Limb (tissue), 2 donors: ENCODE measurements at regions not wholly inside any gene's neighbourhood (a gene's known extent, or its start where the extent isn't known, plus 50 kb on each side); places are given as distances from the start of the nearest gene placed in this dataset.

Experiments used
- DNase-seq, 2 donors: peaks; one replicate each; pipeline ENCODE4 v3.0.0-alpha.2; 2016; ENCODE audit errors: extremely low spot score in 2 of 2

DNA sequence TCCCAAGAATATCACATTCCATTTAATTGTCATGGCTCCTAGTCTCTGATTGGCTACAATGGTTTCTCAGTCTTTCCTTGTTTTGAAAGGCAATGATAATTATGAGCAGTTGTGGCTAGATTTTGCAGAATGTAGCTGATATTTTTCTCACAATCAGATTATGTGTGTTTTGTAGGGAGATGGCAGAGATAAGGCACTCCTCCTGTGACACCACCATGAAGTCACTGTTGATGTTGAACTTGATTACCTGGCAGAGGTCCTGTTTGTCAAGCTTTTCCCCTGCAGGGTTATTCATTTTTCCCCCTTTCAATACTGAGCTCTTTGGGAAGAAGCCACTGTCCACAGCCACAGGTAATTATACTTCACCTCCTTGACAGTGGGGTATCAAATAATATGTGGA, 602.9 kb upstream of the PFKP start:
- DNase-seq = no peak

DNA sequence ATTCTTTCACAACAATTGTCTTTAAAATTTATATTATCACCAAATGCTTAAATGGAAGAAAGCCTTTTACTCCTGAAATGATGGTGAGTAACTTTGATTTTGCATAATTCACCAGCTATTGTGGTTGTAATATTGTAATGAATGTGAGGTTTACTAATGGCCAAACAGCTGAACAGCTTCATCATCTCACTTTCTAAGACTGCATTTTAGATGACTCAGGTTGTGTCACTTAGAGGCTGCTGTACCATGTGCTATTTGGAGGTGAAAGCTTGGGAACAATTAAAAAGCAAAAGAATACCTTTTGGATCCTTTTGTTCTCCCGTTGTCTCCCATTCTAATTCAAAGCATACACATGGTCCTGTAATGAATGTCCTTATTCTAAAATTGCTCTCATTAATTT, 604.0 kb upstream of the PFKP start:
- DNase-seq = no peak

DNA sequence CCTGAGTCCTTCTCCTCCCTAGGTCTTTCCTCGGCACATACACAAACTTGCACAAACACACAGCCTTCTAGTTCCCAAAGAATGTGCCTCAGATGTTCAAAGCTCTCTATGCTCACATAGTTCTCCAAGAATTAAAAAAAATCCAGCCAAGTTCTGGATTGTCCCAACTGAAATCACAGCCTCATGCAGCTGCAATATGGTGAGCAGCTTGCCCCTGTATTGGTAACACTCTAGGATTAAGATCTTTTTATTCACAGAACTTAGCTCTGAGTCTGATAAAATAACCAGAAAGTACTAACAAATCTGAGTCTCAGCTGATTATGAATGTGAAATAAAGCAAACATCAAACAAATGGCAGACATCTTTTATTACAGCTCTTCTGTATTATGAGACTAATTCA, 604.8 kb upstream of the PFKP start:
- DNase-seq = no peak

DNA sequence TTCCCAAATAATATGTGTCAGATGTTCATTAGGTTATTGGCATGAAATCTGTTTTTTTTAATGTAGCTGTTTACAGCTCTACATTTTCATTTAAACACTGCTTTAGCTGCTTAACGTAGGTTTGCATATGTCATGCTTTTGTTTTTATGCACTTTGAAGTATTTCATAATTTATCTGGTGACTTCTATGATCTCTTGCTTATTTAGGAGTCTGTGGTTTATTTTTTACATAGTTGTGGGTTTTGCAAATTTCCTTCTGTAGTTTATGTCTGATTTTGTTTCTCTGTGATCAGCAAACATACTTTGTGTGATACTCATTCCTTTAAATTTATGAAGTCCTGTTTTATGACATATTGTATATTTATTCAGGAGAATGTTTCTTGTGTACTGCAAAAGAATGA, 606.5 kb upstream of the PFKP start:
- DNase-seq = no peak

DNA sequence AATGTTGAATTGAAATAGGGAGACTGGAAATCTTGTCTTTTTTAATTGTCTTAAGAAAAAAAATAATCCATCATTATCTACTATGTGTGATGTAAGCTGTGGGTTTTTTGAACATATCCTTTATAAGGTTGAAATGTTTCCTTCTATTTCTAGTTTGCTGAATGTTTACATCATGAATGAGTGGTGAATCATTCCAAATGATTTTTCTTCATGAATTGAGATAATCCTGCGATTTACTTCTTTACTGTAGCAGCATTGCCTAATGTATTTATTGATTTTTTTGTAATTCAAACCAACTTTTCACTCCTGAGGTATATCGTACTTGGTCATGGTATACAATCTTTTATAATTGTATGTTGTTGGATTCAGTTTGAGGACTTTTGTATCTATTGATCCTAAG, 607.6 kb upstream of the PFKP start:
- DNase-seq = no peak

DNA sequence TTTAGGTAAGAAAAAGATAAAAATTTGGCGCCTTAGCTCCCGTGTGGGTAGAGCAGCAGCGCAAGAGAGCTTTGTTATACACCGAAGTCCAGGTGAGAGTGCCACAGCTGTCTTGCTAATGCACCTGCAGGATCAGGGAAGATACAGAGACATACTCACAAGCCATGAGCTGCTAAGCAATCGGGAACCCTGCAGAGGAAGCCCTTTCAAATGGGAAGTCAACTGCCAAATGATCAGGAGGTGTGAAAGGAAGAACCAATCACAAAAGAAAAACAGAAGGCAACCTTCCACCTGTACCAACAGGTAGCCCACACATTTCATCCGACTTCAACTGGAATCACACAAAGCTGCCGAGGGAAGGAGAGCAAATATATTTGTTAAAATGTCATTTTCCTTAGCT, 610.5 kb upstream of the PFKP start:
- DNase-seq = no peak

DNA sequence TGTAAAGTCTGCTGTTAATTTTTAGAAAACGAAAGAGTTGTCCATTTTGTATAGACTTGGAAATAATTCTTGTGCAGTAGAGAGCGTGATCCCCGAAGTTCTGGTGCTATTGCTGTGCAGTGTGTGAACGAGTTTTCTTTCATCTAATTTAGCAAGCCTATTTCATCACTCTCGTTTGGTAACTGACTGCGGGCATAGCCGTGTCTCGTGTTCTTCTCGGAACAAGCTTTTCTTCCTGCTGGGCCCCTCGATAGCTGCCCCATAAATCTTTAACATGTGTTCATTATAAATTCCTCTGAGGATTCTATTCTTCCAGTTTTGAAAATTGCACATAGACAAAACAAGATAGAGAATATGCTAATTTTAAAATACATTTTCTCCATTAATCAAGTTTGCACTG, 622.0 kb upstream of the PFKP start:
- DNase-seq = no peak

DNA sequence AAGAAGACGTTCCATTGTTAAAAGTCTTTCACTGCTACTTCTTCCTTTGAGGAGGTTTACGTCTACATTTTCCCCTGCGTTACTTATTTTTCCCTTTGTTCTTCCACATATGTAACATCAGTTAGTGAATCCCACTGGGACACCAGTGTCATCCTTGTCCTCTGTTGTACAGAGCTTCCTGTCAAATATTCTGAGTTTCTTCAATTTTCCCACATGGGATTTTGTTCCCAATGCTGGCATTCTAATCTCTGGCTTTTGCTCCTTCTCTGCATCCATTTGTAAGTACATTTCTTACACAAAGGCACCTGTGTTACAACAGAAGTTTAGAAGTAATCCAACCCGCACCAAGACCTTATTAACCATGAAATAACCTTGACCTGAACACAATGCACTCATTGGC, 627.4 kb upstream of the PFKP start:
- DNase-seq = no peak

DNA sequence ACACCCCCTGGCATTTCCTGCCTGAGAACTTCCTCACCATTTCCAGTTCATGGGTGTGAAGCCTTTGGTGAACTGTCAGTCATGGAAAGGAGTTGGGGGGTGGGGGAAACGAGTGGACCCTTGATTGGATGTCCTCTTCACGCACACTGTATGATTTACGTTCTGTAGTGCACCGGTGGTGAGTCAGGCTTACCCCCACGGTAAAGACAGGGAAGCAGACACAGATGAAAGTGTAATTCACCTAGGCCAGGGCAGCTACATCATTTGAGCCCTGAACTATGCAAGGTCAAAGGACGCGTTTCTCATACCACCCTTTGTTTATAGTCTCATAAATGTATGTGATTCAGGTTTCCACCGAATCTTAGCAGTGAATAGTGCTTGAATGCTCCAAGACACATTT, 628.3 kb upstream of the PFKP start:
- DNase-seq = no peak

DNA sequence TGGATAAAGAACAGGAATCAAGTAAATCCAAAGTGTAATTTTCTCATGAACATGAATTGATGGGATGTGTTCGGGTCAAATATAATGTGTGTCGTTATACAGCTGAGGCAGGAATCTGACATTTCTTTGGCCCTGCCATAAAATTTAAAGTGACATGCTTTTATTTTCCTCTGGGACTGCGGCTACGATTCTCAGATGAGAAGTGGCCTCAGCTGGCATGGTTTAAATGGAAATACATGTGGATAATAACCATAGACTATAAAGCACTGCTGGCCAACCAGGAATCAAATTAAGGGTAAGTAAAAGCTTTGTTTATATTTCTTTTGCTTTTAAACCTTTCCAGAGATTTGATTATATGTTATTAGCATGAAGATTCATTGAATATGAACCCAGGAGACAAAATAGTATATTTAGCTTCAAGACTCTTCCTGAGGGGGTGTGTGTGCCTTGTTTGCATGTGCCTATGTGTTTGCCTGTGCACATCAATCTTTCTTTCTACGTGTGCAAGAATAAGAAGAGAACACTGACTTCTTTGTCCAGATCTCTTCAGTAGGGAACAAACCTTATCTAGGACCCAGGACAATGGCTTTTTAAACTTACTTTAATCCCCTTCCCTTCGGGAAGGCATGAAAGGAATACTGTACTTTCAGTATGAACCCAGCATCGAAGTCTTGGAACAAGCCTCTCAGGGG, 629.0 kb upstream of the PFKP start:
- no peak for DNase-seq

DNA sequence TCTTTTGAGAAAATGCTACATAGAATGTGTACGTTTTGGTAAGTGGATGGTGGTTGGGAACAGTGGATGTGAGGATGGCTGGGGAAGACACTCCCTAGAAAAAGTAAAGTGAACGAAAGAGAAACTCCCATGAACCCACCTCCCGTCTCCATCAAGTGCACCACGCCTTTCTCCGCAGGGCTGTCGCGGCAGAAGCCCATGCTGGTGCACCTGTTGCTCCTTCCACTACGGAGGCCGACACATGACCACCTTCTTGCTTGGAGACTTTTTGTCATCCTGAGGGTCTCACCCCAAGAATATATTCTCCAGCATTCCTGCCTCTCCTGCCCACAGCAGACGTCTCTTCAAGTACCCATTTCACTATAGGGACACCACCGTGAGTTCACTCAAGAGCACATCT, 630.4 kb upstream of the PFKP start:
- no peak for DNase-seq

DNA sequence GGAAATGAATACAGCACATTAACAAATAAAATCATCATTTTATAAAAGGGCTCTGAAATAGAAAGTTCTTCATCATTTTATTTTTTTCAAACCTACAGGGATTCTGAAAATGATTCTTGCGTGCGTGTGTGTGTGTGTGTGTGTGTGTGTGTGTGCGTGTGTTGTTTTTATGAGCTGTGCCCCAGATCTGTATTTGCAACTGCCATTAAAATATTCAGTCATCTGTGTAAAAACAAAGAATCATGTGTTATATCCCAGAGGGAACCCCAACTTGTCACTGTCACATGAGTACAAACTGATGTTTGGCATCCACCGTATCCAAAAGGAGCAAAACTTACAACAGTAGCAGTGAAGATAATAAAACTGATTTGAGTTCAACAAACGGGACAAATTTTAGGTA, 635.4 kb upstream of the PFKP start:
- no peak for DNase-seq

DNA sequence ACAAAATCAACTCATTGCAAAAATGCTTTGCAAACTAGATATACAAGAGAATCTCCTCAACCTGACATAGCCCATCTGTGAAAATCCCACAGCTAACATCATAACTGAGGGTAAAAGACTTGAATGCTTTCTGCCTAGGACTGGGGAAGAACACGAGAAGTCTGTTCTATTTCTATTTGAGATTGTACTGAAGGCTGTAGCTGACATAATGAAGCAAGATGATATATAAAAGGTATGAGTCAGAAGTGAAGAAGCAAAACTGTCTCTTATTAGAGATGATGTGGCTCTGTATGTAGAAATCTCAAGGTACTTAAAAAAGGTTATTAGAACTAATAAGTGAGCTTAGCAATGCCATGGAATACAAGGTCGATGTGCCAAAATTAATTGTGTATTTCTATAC, 639.9 kb upstream of the PFKP start:
- no peak for DNase-seq

DNA sequence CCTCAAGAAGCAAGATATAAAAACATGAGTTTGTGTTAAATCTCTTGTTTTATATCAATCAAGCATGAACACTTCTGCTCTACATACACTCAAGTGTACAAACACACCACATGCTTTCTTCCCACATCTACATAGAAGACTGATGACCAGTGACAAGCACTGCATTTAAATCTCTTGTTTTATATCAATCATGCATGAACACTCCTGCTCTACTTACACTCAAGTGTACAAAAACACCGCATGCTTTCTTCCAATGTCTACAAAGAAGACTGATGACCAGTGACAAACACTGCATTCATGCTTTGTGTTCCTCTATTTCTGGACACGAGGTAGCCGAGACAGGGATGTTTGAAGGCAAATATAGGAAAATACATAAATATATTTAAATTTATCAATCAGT, 642.0 kb upstream of the PFKP start:
- no peak for DNase-seq

DNA sequence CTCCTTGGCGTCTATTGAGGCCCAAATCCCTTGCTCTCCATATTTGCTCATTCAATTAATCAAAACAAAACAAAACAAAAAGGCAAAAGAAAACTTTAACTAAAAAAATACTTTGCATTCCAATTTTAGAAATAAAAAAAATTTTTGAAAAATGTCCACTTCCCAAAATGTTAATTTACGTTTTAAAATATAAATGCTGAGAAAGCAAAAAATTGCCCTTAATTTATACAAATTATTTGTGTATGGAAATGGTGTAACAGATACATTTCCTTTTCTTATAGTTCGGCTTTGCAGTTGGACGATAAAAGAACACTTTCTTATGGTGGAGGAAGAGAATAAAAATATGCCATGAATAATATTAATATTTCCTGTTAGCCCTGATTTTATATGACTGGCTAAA, 652.8 kb upstream of the PFKP start:
- DNase-seq = no peak

DNA sequence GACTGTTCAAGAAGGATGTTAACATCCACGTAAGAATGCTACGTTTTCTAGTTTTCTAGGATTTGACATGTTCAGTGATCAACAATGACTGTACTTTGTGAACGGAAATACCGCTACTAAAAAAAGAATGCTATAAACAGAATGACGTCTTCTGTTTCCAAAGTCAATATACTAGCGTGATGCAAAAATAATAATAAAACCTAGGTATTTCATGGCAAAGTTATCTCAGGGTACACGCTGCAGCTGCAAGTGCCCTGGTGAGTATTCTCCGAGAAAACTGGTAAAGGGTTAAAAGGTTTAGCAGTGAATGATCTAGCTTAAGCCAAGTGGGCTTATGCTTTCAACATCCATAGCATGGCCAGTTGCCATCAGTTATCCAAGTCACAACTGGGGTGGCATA, 653.3 kb upstream of the PFKP start:
- DNase-seq = no peak

DNA sequence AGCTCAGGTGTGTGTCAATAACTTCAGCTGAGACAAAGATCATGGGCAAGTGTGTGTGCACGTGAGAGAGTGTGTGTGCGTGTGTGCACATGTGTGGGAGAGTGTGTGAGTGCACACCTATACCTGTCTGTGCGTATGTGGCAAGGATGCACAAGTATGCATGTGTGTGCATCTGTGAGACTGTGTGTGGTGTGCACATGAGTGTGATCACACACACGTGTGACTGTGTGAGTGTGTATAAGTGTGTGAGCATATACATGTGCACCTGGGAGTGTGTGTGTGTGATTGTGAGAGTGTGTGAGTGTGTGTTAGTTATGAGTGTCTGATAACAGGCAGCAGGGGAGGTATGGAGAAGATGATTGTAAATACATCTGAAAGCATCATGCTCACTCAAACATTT, 657.3 kb upstream of the PFKP start:
- no peak for DNase-seq

DNA sequence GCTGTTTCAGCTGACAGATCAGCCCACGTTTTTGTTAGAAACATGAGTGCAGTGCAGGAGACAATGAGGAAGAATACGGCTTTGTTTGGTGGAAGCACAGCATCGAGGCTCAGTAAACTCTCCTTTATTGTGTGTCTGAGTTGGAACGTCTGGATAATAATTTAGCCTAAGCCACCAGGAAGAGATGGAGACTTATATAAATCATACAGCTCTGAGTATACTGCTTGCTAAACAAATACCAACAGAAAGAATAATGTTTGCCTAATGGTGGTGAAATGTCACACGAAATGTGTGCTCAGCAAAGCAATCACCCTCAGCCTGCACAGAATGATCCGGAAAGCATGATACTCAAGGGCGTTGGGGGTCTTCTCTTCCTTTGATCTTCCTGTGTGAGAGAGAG, 664.1 kb upstream of the ADARB2 start:
- no peak for DNase-seq

DNA sequence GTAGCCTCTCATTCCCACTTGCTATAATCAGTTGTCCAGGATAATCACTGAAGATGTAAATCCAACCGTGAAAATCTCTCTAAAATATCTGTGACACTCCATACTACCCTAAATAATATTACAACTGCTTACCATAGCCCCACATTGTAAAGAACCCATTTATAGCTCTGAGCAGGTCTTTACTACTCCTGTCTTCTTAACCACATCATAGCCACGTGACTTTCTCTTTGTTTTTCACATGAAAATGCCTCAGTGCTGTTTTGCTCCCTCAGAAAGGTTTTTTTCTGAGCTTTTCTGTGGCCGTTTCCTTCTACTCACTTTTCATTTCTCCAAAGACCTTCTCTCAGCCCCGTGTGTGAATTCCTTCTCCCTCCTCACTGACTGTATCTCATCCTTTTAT, 662.2 kb upstream of the ADARB2 start:
- no peak for DNase-seq

DNA sequence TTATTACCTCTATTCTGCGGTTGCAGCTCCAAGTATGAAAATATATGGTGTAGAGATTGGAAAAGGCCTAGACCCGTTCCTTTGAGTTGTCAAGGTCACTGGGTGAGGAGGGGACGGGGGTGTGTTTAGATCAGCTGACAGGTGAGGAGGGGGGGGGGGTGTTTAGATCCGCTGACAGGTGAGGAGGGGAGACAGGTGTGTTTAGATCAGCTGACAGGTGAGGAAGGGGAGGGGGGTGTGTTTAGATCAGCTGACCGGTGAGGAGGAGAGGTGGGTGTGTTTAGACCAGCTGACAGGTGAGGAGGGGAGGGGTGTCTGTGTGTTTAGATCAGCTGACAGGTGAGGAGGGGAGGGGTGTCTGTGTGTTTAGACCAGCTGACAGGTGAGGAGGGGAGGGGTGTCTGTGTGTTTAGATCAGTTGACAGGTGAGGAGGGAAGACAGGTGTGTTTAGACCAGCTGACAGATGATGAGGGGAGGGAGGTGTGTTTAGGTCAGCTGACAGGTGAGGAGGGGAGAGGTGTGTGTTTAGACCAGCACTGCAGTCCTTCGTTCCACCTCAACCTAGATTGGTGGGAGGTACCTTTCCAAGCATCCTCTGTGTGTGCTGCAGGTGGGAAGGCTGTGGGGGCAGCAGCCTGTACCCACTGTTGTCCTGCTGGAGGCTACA, 655.0 kb upstream of the ADARB2 start:
- DNase-seq = no peak

DNA sequence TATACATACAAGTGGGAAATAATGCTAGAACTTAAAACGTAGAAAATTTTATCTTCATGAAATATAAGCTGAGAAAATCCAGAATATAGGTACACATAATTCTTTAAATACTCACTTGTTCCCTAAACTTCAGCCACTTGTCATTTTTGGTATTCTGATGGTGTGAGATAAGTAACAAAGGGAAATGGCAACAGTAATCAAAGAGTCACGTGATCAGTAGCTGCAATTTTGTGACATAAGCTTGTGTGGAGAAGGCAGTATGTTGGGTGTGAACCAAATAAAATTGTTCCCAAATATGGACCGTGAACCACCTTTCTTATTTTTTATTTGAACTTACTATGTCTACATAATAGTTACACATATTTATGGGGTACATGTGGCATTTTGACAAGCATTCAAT, 650.3 kb upstream of the ADARB2 start:
- DNase-seq = no peak

DNA sequence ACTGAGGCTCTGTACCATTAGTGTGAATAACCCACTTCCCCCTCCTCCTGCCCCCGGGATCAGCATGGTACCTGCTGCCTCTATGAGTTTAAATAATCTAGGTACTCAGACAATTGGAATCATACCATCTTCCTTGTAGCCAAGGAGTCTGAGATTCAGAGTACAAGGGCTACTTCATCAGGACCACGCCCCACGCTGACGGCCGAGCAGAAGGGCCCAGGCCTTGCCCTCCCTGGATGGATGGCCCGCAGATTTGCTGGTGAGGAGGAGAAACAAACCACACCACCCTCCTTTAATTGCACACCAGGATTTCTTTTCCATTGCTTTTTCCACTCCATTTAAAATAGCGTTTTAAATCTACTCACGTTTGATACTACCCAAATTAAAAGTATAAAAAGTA, 649.9 kb upstream of the ADARB2 start:
- DNase-seq = no peak

DNA sequence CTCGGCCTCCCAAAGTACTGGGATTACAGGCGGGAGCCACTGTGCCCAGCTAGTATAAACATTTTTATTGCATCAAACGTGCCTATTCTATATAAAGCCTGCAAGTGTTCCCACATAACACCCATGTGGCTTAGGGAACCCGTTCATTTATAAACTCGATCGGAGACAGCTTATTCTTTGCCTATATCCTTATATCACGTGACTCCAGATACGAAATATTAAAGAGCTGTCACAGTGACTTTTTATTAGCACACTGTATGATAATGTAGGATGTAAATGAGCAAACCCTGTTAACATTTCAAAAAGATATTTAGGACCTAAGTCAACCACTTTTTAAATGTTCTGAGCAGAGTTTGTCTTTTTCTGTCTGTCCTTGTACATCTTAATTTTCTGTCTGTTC, 642.9 kb upstream of the ADARB2 start:
- DNase-seq = no peak

DNA sequence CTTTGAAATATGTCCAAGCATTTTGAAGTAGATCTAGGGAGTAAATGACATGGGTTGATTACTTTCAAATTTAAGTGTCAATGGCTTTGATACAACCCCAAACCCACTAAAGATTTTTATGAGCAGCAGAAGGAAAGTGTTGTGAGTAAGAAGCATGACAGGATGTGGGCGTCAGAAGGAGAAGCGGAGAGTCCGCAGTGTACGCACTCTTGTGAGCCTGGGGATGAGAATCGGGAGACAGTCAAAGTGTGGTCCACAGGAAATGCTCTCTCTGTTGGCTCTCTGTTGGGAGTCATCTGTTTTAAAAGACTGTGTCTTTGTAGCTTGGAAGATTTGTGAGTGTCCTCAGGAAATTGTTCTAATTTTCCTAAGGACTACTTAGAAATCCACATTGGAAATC, 629.8 kb upstream of the ADARB2 start:
- DNase-seq = no peak
